ENCODE measurements at regions not wholly inside any gene's neighbourhood (a gene's known extent, or its start where the extent isn't known, plus 50 kb on each side); places are given as distances from the start of the nearest gene placed in this dataset.

DNA sequence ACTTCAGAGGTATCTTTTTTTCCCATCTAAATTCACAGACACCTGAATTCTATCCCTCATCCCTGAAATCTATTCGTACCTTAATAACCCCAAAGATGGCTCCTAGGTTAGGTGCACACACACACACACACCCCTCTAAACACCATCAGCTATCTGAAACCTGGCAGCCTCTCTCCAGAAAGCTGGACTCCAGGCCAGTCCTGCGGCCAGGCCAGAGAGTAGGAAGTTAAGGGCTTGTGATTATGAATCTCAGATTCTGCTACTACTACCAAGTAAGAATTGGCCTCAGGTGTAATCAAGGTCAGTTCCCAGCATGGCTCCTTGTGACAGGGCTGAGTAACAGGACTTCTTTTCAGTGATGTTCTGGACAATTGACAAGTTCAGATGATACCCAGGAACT, 244.2 kb upstream of the SERP2 start:
- TF ChIP-seq ARNT (IDR thresholded peaks at IDR 0.05): no peak
- TF ChIP-seq FOXA1 (IDR thresholded peaks at IDR 0.05): no peak
